Endothelial cell (in vitro differentiated cells): ENCODE measurements at regions not wholly inside any gene's neighbourhood (a gene's known extent, or its start where the extent isn't known, plus 50 kb on each side); places are given as distances from the start of the nearest gene placed in this dataset.

Experiments
- DNase-seq: peaks from one replicate; pipeline ENCODE4 v3.0.0; 2021; ENCODE audit warnings: low spot score
- H3K27ac Mint-ChIP-seq: one replicate; pipeline ENCODE4 v1.8.0; 2021; ENCODE audit warnings: mixed read lengths, inconsistent platforms; ENCODE audit not compliant: unreplicated experiment
- H3K27me3 Mint-ChIP-seq: one replicate; pipeline ENCODE4 v1.8.0; 2021; ENCODE audit warnings: mild to moderate bottlenecking, moderate library complexity, mixed read lengths, inconsistent platforms; ENCODE audit not compliant: unreplicated experiment
- H3K36me3 Mint-ChIP-seq: one replicate; pipeline ENCODE4 v1.8.0; 2021; ENCODE audit warnings: mild to moderate bottlenecking, low read depth, mixed read lengths, inconsistent platforms; ENCODE audit not compliant: unreplicated experiment
- H3K4me1 Mint-ChIP-seq: one replicate; pipeline ENCODE4 v1.8.0; 2021; ENCODE audit warnings: mild to moderate bottlenecking, mixed read lengths, inconsistent platforms; ENCODE audit not compliant: unreplicated experiment
- H3K4me3 Mint-ChIP-seq: one replicate; pipeline ENCODE4 v1.8.0; 2021; ENCODE audit warnings: mild to moderate bottlenecking, mixed read lengths, inconsistent platforms; ENCODE audit not compliant: unreplicated experiment
- H3K9me3 Mint-ChIP-seq: one replicate; pipeline ENCODE4 v1.8.0; 2021; ENCODE audit warnings: mixed read lengths, inconsistent platforms; ENCODE audit not compliant: unreplicated experiment
- CTCF ChIP-seq: fragments of 200-600 bp; sonication (generic); IDR thresholded peaks from one replicate; pipeline ENCODE4 v1.5.0; 2021; ENCODE audit warnings: antibody characterized with exemption; ENCODE audit not compliant: unreplicated experiment

DNA sequence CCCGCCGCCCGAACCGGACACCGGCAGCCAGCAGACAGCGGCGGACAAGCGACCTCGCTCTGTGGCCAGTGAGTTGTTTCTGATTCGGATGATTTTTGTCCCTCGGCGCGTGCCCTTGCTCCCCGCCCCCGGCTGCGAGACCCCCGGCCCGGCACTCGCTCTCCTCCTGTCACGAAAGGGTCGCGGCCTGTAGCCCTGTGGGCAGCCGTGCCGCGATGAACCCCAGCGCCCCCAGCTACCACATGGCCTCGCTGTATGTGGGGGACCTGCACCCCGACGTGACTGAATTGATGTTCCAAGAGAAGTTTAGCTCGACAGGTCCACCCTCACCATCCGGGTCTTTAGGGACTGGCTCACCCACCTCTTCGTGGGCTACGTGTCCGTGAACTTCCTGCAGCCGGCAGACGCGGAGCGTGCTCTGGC lies 1257.5 kb upstream of the ACVR2A start:
- no peak overlapping the region for H3K27ac Mint-ChIP-seq
- H3K36me3 Mint-ChIP-seq = no peaks in the 10 kb centered on the region
- H3K9me3 Mint-ChIP-seq = no peaks in the 10 kb centered on the region
- H3K4me3 Mint-ChIP-seq = no peak overlapping the region
- TF ChIP-seq CTCF = no peak
- H3K27me3 Mint-ChIP-seq = peaks cover 2% of the 10 kb centered on the region
- DNase-seq = no peak
- H3K4me1 Mint-ChIP-seq = no peaks in the 10 kb centered on the region

- no peak overlapping the region for H3K4me3 Mint-ChIP-seq
- no peaks in the 10 kb centered on the region for H3K36me3 Mint-ChIP-seq
- no peak for TF ChIP-seq CTCF
- H3K27ac Mint-ChIP-seq = no peak overlapping the region
- H3K27me3 Mint-ChIP-seq = peaks cover 2% of the 10 kb centered on the region
- DNase-seq = no peak
- H3K4me1 Mint-ChIP-seq = no peaks in the 10 kb centered on the region
- no peaks in the 10 kb centered on the region for H3K9me3 Mint-ChIP-seq
These were observed 1260.5 kb upstream of the ACVR2A start for GRCh38 chr2:146584316-146584715.

GRCh38 chr2:146579147-146579930 lies 1265.5 kb upstream of the ACVR2A start:
- DNase-seq = no peak
- H3K4me3 Mint-ChIP-seq = no peak overlapping the region

GRCh38 chr2:146576339-146577111 lies 1268.3 kb upstream of the ACVR2A start:
- H3K27ac Mint-ChIP-seq = no peak overlapping the region
- TF ChIP-seq CTCF = no peak
- DNase-seq = no peak
- no peaks in the 10 kb centered on the region for H3K27me3 Mint-ChIP-seq
- no peaks in the 10 kb centered on the region for H3K4me1 Mint-ChIP-seq
- no peaks in the 10 kb centered on the region for H3K9me3 Mint-ChIP-seq
- no peak overlapping the region for H3K4me3 Mint-ChIP-seq
- no peaks in the 10 kb centered on the region for H3K36me3 Mint-ChIP-seq

More at GRCh38 chr2:146579147-146579930, 1265.5 kb upstream of the ACVR2A start:
- no peaks in the 10 kb centered on the region for H3K27me3 Mint-ChIP-seq
- H3K9me3 Mint-ChIP-seq = no peaks in the 10 kb centered on the region
- H3K27ac Mint-ChIP-seq = no peak overlapping the region
- no peaks in the 10 kb centered on the region for H3K36me3 Mint-ChIP-seq
- TF ChIP-seq CTCF = no peak
- H3K4me1 Mint-ChIP-seq = no peaks in the 10 kb centered on the region

GRCh38 chr2:146572598-146572997 lies 1272.2 kb upstream of the ACVR2A start:
- TF ChIP-seq CTCF = no peak
- Mint-ChIP-seq H3K9me3 (no peaks in the 10 kb centered on the region), H3K27ac (no peak overlapping the region), H3K4me1 (no peaks in the 10 kb centered on the region), H3K36me3 (no peaks in the 10 kb centered on the region), H3K27me3 (no peaks in the 10 kb centered on the region), H3K4me3 (no peak overlapping the region)
- no peak for DNase-seq
